ENCODE measurements at regions not wholly inside any gene's neighbourhood (a gene's known extent, or its start where the extent isn't known, plus 50 kb on each side); places are given as distances from the start of the nearest gene placed in this dataset.

DNA sequence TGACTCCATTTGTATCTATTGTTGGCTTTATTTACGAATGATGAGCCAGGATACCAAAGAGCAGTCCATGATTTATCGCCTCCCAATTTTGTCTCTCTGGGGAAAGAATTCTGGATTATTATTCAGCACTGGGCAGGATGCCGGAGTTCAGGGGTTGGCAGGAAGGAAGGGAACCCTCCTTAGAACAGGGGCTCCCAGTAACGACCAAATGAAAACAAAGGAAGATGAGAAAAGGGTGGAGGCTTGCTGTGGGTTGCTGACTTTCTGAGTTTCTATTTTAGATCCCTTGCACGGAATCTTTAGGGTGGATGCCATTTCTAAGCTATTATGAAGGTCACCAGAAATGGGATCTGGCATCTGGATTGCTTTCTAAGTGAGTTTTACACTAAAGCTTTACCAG, 231.2 kb upstream of the LYPLAL1 start:
- 54% methylated on average over 2 of the region's 5 CpGs for WGBS (ENCODE audit: insufficient coverage)
- Histone ChIP-seq H3K79me2 (ENCODE audit: insufficient read depth, low read length) (no peaks in the 10 kb centered on the region), H3K4me1 (ENCODE audit: control insufficient read depth in 1 of 2, insufficient read depth in 2 of 2, low read length in 2 of 2) (no peaks in the 10 kb centered on the region), H3K9me3 (replicated peaks in 1 of 2; ENCODE audit: control insufficient read depth in 1 of 2, insufficient read depth in 1 of 2, low read length in 2 of 2) (peaks cover 6 to 11% of the 10 kb centered on the region in 2 donors), H3K36me3 (replicated peaks in 1 of 2; ENCODE audit: control insufficient read depth in 1 of 2, insufficient read depth in 2 of 2, low read length in 2 of 2) (no peaks in the 10 kb centered on the region), H3K9ac (ENCODE audit: insufficient read depth, low read length, poor library complexity, severe bottlenecking) (no peak overlapping the region), H3K4me2 (replicated peaks; ENCODE audit: extremely low read depth, low read length, poor library complexity, severe bottlenecking) (no peak overlapping the region), H3K27me3 (ENCODE audit: control insufficient read depth in 2 of 2, insufficient read depth in 2 of 2, low read length in 2 of 2) (no peaks in the 10 kb centered on the region), H4K20me1 (ENCODE audit: insufficient read depth, low read length) (no peaks in the 10 kb centered on the region), H2AFZ (ENCODE audit: insufficient read depth, low read depth, low read length, poor library complexity, severe bottlenecking) (no peak overlapping the region), H3K4me3 (replicated peaks in 1 of 3; ENCODE audit: low read depth in 2 of 3, low read length in 3 of 3) (no peak overlapping the region), H3K27ac (ENCODE audit: low read depth in 1 of 2, low read length in 2 of 2) (no peak overlapping the region)
- H3K4me3 Mint-ChIP-seq = no peak overlapping the region
- H3K4me1 Mint-ChIP-seq = no peaks in the 10 kb centered on the region
- H3K27me3 Mint-ChIP-seq (ENCODE audit: low read depth in 3 of 3) = peaks cover 0 to 2% (median 0%) of the 10 kb centered on the region in 3 donors
- peaks cover 0 to 14% (median 3%) of the 10 kb centered on the region in 7 donors for H3K9me3 Mint-ChIP-seq
- H3K36me3 Mint-ChIP-seq = no peaks in the 10 kb centered on the region
- DNase-seq = no peak
- intact Hi-C loops (cut with micrococcal nuclease) = no loop called here
- TF ChIP-seq, protein P1, sequence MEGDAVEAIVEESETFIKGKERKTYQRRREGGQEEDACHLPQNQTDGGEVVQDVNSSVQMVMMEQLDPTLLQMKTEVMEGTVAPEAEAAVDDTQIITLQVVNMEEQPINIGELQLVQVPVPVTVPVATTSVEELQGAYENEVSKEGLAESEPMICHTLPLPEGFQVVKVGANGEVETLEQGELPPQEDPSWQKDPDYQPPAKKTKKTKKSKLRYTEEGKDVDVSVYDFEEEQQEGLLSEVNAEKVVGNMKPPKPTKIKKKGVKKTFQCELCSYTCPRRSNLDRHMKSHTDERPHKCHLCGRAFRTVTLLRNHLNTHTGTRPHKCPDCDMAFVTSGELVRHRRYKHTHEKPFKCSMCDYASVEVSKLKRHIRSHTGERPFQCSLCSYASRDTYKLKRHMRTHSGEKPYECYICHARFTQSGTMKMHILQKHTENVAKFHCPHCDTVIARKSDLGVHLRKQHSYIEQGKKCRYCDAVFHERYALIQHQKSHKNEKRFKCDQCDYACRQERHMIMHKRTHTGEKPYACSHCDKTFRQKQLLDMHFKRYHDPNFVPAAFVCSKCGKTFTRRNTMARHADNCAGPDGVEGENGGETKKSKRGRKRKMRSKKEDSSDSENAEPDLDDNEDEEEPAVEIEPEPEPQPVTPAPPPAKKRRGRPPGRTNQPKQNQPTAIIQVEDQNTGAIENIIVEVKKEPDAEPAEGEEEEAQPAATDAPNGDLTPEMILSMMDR (IDR thresholded peaks at IDR 0.05) = no peak
- H3K27ac Mint-ChIP-seq = no peak overlapping the region

DNA sequence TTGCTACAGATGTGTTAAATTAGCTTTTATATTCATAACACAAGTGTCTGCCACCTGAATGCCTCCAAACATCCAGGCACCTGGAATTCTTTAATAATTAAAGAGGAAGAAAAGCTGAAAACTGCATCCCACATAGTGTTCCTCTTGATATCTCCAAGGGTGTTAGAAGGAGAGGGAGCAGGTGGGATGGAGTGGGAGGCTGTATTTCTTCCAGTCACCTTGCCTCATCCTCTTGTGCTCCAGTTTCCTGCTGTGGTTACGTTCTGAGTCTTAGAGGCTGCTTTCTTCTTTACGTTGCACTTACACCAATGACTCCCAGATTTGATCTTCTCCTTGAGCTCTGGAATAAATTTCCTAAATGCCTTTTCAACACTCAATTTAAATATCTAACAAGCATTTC, 230.3 kb upstream of the LYPLAL1 start:
- H3K4me3 ChIP-seq (replicated peaks in 1 of 3; ENCODE audit: low read depth in 2 of 3, low read length in 3 of 3) = no peak overlapping the region
- 66% methylated on average over 2 of the region's 2 CpGs for WGBS (ENCODE audit: insufficient coverage)
- H4K20me1 ChIP-seq (ENCODE audit: insufficient read depth, low read length) = no peaks in the 10 kb centered on the region
- no peaks in the 10 kb centered on the region for H3K36me3 Mint-ChIP-seq
- peaks cover 0 to 14% (median 3%) of the 10 kb centered on the region in 7 donors for H3K9me3 Mint-ChIP-seq
- TF ChIP-seq, protein P1 (IDR thresholded peaks at IDR 0.05) = no peak
- no peak overlapping the region for H3K4me3 Mint-ChIP-seq
- intact Hi-C loops (cut with micrococcal nuclease) = no loop called here
- no peak overlapping the region for H3K4me2 ChIP-seq (replicated peaks; ENCODE audit: extremely low read depth, low read length, poor library complexity, severe bottlenecking)
- no peaks in the 10 kb centered on the region for H3K27me3 ChIP-seq (ENCODE audit: control insufficient read depth in 2 of 2, insufficient read depth in 2 of 2, low read length in 2 of 2)
- H3K4me1 Mint-ChIP-seq = no peaks in the 10 kb centered on the region
- no peak for DNase-seq
- H3K27ac Mint-ChIP-seq = no peak overlapping the region
- H3K9me3 ChIP-seq (replicated peaks in 1 of 2; ENCODE audit: control insufficient read depth in 1 of 2, insufficient read depth in 1 of 2, low read length in 2 of 2) = peaks cover 6 to 11% of the 10 kb centered on the region in 2 donors
- H2AFZ ChIP-seq (ENCODE audit: insufficient read depth, low read depth, low read length, poor library complexity, severe bottlenecking) = no peak overlapping the region
- no peaks in the 10 kb centered on the region for H3K4me1 ChIP-seq (ENCODE audit: control insufficient read depth in 1 of 2, insufficient read depth in 2 of 2, low read length in 2 of 2)
- H3K79me2 ChIP-seq (ENCODE audit: insufficient read depth, low read length) = no peaks in the 10 kb centered on the region
- no peaks in the 10 kb centered on the region for H3K36me3 ChIP-seq (replicated peaks in 1 of 2; ENCODE audit: control insufficient read depth in 1 of 2, insufficient read depth in 2 of 2, low read length in 2 of 2)
- H3K9ac ChIP-seq (ENCODE audit: insufficient read depth, low read length, poor library complexity, severe bottlenecking) = no peak overlapping the region
- H3K27ac ChIP-seq (ENCODE audit: low read depth in 1 of 2, low read length in 2 of 2) = no peak overlapping the region
- H3K27me3 Mint-ChIP-seq (ENCODE audit: low read depth in 3 of 3) = peaks cover 0 to 2% (median 0%) of the 10 kb centered on the region in 3 donors
